ENCODE measurements at regions not wholly inside any gene's neighbourhood (a gene's known extent, or its start where the extent isn't known, plus 50 kb on each side); places are given as distances from the start of the nearest gene placed in this dataset.

DNA sequence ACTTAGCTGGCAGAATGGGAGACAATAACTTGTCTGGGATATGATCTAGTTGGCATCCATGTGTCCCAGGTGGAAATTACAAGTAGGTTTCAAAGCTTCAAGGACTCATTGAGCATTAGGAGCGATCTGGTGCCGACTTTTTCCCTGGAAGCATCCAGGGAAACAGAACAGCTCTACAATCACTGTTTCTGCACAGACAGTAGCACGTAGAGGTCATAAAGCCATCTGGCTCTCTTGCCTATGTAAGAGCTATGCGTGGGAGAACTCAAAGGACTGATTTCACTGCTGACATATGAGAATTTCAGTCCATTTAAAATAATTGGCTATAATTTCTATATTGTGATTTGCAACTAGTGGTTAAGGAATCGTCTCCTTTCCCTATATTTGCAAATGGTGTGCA is 791.7 kb downstream of the REEP3 start:
- TF ChIP-seq, protein P1, sequence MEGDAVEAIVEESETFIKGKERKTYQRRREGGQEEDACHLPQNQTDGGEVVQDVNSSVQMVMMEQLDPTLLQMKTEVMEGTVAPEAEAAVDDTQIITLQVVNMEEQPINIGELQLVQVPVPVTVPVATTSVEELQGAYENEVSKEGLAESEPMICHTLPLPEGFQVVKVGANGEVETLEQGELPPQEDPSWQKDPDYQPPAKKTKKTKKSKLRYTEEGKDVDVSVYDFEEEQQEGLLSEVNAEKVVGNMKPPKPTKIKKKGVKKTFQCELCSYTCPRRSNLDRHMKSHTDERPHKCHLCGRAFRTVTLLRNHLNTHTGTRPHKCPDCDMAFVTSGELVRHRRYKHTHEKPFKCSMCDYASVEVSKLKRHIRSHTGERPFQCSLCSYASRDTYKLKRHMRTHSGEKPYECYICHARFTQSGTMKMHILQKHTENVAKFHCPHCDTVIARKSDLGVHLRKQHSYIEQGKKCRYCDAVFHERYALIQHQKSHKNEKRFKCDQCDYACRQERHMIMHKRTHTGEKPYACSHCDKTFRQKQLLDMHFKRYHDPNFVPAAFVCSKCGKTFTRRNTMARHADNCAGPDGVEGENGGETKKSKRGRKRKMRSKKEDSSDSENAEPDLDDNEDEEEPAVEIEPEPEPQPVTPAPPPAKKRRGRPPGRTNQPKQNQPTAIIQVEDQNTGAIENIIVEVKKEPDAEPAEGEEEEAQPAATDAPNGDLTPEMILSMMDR (IDR thresholded peaks at IDR 0.05; ENCODE audit: borderline replicate concordance, insufficient read depth, low read depth, low read length), result no peak
- H3K4me3 ChIP-seq (ENCODE audit: low read depth, low read length), result no peak overlapping the region

DNA sequence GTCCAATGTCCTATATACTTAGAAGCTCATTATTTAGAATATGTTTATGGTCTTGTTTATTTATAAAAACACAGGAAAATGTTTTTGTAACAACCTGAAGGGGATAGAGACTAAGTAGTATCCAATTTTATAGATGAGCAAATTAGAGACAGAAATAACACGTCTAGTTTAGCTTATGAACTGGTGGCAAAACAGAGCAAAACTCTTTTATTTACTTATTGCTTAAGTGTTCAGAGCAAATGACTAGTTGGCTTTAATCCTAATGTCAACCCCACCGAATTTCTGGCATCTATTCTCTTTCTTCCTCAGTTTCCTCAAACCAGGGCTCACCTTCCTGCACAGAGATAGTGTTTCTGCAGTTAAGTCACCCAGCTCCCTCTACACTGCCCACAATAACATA is 792.8 kb downstream of the REEP3 start:
- TF ChIP-seq, protein P1 (IDR thresholded peaks at IDR 0.05; ENCODE audit: borderline replicate concordance, insufficient read depth, low read depth, low read length), result no peak
- no peak overlapping the region for H3K4me3 ChIP-seq (ENCODE audit: low read depth, low read length)

DNA sequence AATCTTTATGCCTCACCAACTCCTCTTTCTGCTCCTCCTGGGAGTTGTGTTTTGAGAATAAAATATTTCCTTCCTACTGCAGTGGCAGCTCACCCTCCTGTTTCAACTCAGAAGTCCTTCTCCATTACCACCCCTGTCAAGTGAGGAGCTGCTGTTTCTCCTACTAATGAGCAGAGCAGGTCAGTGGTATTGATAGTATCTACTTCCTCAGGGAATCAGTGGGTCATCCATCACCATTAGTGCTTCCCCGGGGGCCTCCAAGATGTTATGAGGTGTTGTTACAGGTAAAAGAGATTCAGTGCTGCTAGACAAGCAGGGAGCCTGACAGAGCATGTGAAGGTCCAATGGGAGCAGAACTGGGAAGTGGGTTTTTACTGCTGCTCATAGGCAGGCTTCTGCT is 795.2 kb downstream of the REEP3 start:
- TF ChIP-seq, protein P1 (IDR thresholded peaks at IDR 0.05; ENCODE audit: borderline replicate concordance, insufficient read depth, low read depth, low read length), result no peak
- no peak overlapping the region for H3K4me3 ChIP-seq (ENCODE audit: low read depth, low read length)

DNA sequence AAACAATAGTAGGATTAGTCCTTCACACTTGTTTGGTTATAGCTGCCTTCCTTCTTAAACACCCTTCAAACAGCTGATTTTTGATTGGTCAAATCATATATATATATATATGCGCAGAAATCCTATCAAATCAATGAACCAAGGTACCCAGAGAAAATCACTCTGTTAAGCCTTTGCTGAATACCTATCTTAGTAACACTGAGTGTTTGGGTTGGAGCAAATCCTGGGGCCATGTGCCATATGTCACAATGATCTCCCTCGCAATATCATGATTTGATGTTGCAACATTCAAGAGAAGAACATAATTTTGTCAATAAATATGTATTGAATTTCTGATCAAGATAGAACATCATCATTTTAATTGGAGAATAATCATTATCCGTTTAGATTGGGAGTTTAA is 795.6 kb downstream of the REEP3 start:
- no peak overlapping the region for H3K4me3 ChIP-seq (ENCODE audit: low read depth, low read length)
- TF ChIP-seq, protein P1 (IDR thresholded peaks at IDR 0.05; ENCODE audit: borderline replicate concordance, insufficient read depth, low read depth, low read length), result no peak

DNA sequence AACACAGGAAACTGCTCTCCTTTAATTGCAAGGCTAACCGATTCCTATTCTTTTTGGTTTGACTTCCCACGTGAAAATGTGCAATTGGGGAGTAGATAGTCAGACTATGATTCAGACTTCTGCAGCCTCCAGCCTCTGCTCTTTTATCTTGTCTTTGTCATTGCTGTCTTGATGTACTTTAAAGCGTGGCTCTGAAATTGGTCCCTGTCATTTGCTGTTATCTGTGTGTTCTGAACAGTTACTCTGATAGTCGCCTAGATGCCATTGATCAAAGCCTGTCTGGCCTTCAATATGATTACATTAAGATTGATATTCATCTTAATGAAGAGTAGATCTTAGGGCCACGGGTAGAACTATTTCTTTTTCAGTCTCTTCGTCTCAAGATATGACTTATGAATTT is 799.2 kb downstream of the REEP3 start:
- TF ChIP-seq, protein P1 (IDR thresholded peaks at IDR 0.05; ENCODE audit: borderline replicate concordance, insufficient read depth, low read depth, low read length), result no peak
- H3K4me3 ChIP-seq (ENCODE audit: low read depth, low read length), result no peak overlapping the region

DNA sequence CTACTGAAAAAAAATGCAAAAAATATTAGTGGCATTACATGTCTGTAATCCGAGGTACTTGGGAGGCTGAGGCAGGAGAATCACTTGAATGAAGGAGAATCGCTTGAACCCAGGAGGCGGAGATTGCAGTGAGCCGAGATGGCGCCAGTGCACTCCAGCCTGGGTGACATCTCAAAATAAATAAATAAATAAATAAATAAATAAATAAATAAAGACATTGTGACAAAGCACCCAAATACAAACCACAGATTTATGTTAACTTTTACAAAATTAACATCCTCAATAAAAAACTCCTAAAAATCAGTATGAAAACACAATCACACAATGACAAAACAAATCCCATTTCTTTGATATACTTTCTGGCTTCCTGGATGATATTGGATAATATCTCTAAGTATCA is 808.3 kb downstream of the REEP3 start:
- H3K4me3 ChIP-seq (ENCODE audit: low read depth, low read length), result no peak overlapping the region
- TF ChIP-seq, protein P1 (IDR thresholded peaks at IDR 0.05; ENCODE audit: borderline replicate concordance, insufficient read depth, low read depth, low read length), result no peak

DNA sequence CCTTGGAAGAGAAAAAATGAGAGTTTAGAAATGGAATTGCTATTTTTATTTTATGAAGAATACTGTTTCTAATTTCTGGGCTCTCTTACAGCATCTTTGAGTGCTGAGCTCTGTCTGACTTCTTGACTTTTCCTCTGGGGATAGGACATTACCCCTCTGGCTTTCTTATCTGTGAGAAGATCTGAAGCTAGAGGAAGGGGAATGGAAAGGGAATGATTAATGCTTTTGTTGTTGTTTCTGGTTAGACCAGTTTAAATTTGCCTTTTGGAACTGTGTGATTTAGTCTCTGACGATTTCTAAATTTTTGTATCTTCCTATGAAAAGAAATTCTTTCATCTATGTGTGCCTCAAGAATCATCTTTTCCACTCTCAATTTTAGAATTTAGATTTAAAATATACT is 811.4 kb downstream of the REEP3 start:
- no peak overlapping the region for H3K4me3 ChIP-seq (ENCODE audit: low read depth, low read length)
- TF ChIP-seq, protein P1 (IDR thresholded peaks at IDR 0.05; ENCODE audit: borderline replicate concordance, insufficient read depth, low read depth, low read length), result no peak

All from GM12875 (cell line).